Liver (tissue), 8 donors: ENCODE measurements at regions not wholly inside any gene's neighbourhood (a gene's known extent, or its start where the extent isn't known, plus 50 kb on each side); places are given as distances from the start of the nearest gene placed in this dataset.

Experiments used
- DNase-seq: peaks from one replicate; pipeline ENCODE4 v3.0.0-alpha.2; 2017; ENCODE audit warnings: low spot score
- H3K27ac ChIP-seq, 2 donors: one replicate each; pipeline ENCODE4 v1.7.0; 2013; ENCODE audit warnings: inconsistent platforms in 2 of 2, low read length in 2 of 2, control low read depth in 1 of 2, low read depth in 1 of 2, mild to moderate bottlenecking in 1 of 2
- H3K27me3 ChIP-seq, 4 donors: one replicate each; pipeline versions ENCODE4 v1.6.1 to v1.7.0; 2013; ENCODE audit warnings: low read length in 3 of 4, inconsistent platforms in 1 of 4, mild to moderate bottlenecking in 1 of 4, moderate library complexity in 1 of 4; ENCODE audit not compliant: control insufficient read depth in 4 of 4, insufficient read depth in 4 of 4
- H3K36me3 ChIP-seq, 4 donors: one replicate each; pipeline versions ENCODE4 v1.6.1 to v1.7.0; 2013; ENCODE audit warnings: low read length in 3 of 4, mild to moderate bottlenecking in 3 of 4, low read depth in 1 of 4, moderate library complexity in 1 of 4; ENCODE audit not compliant: control insufficient read depth in 4 of 4, insufficient read depth in 3 of 4
- H3K4me1 ChIP-seq, 4 donors: one replicate each; pipeline versions ENCODE4 v1.6.1 to v1.7.0; 2013; ENCODE audit warnings: low read length in 3 of 4, mild to moderate bottlenecking in 3 of 4, moderate library complexity in 1 of 4; ENCODE audit not compliant: control insufficient read depth in 4 of 4, insufficient read depth in 4 of 4
- H3K4me3 ChIP-seq, 3 donors: one replicate each; pipeline versions ENCODE4 v1.6.1 to v1.7.0; 2013; ENCODE audit warnings: low read length in 3 of 3, control low read depth in 1 of 3, low read depth in 1 of 3, mild to moderate bottlenecking in 1 of 3
- H3K9ac ChIP-seq, 2 donors: one replicate each; pipeline ENCODE4 v1.7.0; 2013; ENCODE audit warnings: low read length in 2 of 2, mild to moderate bottlenecking in 2 of 2, moderate library complexity in 2 of 2, control low read depth in 1 of 2, low read depth in 1 of 2
- H3K9me3 ChIP-seq, 4 donors: one replicate each; pipeline versions ENCODE4 v1.6.1 to v1.7.0; 2013; ENCODE audit warnings: low read length in 3 of 4; ENCODE audit not compliant: control insufficient read depth in 4 of 4
- ATF3 ChIP-seq: IDR thresholded peaks from 2 replicates; pipeline ENCODE4 v1.6.1; 2016; ENCODE audit warnings: antibody characterized with exemption
- CTCF ChIP-seq: fragments of 150-350 bp; IDR thresholded peaks from 2 replicates; pipeline ENCODE4 v1.5.1; 2017; ENCODE audit warnings: improper control_type of control experiment, low read depth, low read length; ENCODE audit not compliant: missing input control
- EGR1 ChIP-seq, 2 donors: IDR thresholded peaks; 2 replicates each; pipeline ENCODE4 v1.6.1; 2016 to 2018; ENCODE audit warnings: antibody characterized with exemption in 2 of 2, low read depth in 2 of 2
- FOXA1 ChIP-seq: IDR thresholded peaks from 2 replicates; pipeline ENCODE4 v1.6.1; 2016; ENCODE audit warnings: antibody characterized with exemption
- FOXA2 ChIP-seq: IDR thresholded peaks from 2 replicates; pipeline ENCODE4 v1.6.1; 2016; ENCODE audit warnings: antibody characterized with exemption
- GABPA ChIP-seq, 2 donors: IDR thresholded peaks in 1 of 2; conservative IDR thresholded peaks in 1 of 2; 2 replicates each; pipeline ENCODE4 v1.6.1; 2016; ENCODE audit warnings: antibody characterized with exemption in 2 of 2, mild to moderate bottlenecking in 1 of 2, moderate library complexity in 1 of 2
- HNF4A ChIP-seq, 2 donors: conservative IDR thresholded peaks; 2 replicates each; pipeline ENCODE4 v1.6.1; 2016; ENCODE audit warnings: antibody characterized with exemption in 2 of 2, mild to moderate bottlenecking in 2 of 2
- HNF4G ChIP-seq: IDR thresholded peaks from 2 replicates; pipeline ENCODE4 v1.6.1; 2016; ENCODE audit warnings: antibody characterized with exemption
- JUND ChIP-seq, 2 donors: IDR thresholded peaks; 2 replicates each; pipeline ENCODE4 v1.6.1; 2016; ENCODE audit warnings: antibody characterized with exemption in 2 of 2
- MAX ChIP-seq: IDR thresholded peaks from 2 replicates; pipeline ENCODE4 v1.6.1; 2016; ENCODE audit warnings: antibody characterized with exemption
- NR2F2 ChIP-seq: IDR thresholded peaks from 2 replicates; pipeline ENCODE4 v1.6.1; 2016; ENCODE audit warnings: antibody characterized with exemption
- RAD21 ChIP-seq, 2 donors: IDR thresholded peaks; 2 replicates each; pipeline ENCODE4 v1.6.1; 2016; ENCODE audit warnings: antibody characterized with exemption in 2 of 2, mild to moderate bottlenecking in 2 of 2
- REST ChIP-seq: IDR thresholded peaks from 2 replicates; pipeline ENCODE4 v1.6.1; 2016; ENCODE audit warnings: antibody characterized with exemption, mild to moderate bottlenecking
- RXRA ChIP-seq, 2 donors: IDR thresholded peaks; 2 replicates each; pipeline ENCODE4 v1.6.1; 2017 to 2018; ENCODE audit warnings: antibody characterized with exemption in 2 of 2, mild to moderate bottlenecking in 1 of 2
- SP1 ChIP-seq: IDR thresholded peaks from 2 replicates; pipeline ENCODE4 v1.6.1; 2018; ENCODE audit warnings: antibody characterized with exemption, mild to moderate bottlenecking
- TAF1 ChIP-seq: conservative IDR thresholded peaks from 2 replicates; pipeline ENCODE4 v1.6.1; 2016; ENCODE audit warnings: antibody characterized with exemption, mild to moderate bottlenecking
- YY1 ChIP-seq: IDR thresholded peaks from 2 replicates; pipeline ENCODE4 v1.6.1; 2016; ENCODE audit warnings: antibody characterized with exemption, mild to moderate bottlenecking
- ZBTB33 ChIP-seq: IDR thresholded peaks from 2 replicates; pipeline ENCODE4 v1.6.1; 2016; ENCODE audit warnings: antibody characterized with exemption
- WGBS: extraction: QIAGEN DNeasy Blood & Tissue Kit; methylation state at CpG from one replicate; pipeline ENCODE4 v1.1.7; 2013; 5-methylcytosine and 5-hydroxymethylcytosine counted together
- donor health status: healthy.
- donor health status: healthy.
- donor health status: healthy.
- donor health status: healthy.
- donor health status: healthy.

- Histone ChIP-seq H3K4me3 (no peak overlapping the region), H3K36me3 (no peaks in the 10 kb centered on the region), H3K9me3 (no peaks in the 10 kb centered on the region), H3K4me1 (no peaks in the 10 kb centered on the region), H3K9ac (no peak overlapping the region), H3K27ac (no peak overlapping the region), H3K27me3 (no peaks in the 10 kb centered on the region)
- no peak for DNase-seq
- TF ChIP-seq MAX (no peak), EGR1 (IDR thresholded peaks at IDR 0.05; ENCODE audit: low read depth in 2 of 2) (no peak), RXRA (IDR thresholded peaks at IDR 0.05) (no peak), JUND (IDR thresholded peaks at IDR 0.05) (no peak), HNF4A (conservative IDR thresholded peaks at IDR 0.05) (no peak), NR2F2 (no peak), YY1 (no peak), FOXA1 (no peak), HNF4G (no peak), GABPA (IDR thresholded peaks at IDR 0.05 in 1 of 2, conservative IDR thresholded peaks at IDR 0.05 in 1 of 2) (no peak), ATF3 (no peak), REST (no peak), TAF1 (no peak), SP1 (no peak), ZBTB33 (no peak), CTCF (no peak), RAD21 (IDR thresholded peaks at IDR 0.05) (no peak), FOXA2 (no peak)
- 96% methylated on average over 2 of the region's 2 CpGs for WGBS
Measured at GRCh38 chr4:128463006-128463405, 175.4 kb upstream of the PGRMC2 start.
